OCI-LY3 (cell line): ENCODE measurements at regions not wholly inside any gene's neighbourhood (a gene's known extent, or its start where the extent isn't known, plus 50 kb on each side); places are given as distances from the start of the nearest gene placed in this dataset.

Source experiments
- CTCF ChIP-seq: fragments of 200-600, 300-600 bp; sonication (generic); IDR thresholded peaks from 2 replicates; pipeline ENCODE4 v1.5.1; 2014; ENCODE audit warnings: antibody characterized with exemption, low read length, low read depth
- EZH2phosphoT487 ChIP-seq: fragments of 200-600 bp; shearing (Covaris generic); IDR thresholded peaks from 2 replicates; pipeline ENCODE4 v1.6.1; 2018; ENCODE audit warnings: antibody characterized with exemption, mixed run types, low read depth

- TF ChIP-seq CTCF = no peak
- TF ChIP-seq EZH2phosphoT487 = no peak
Measured at GRCh38 chr1:212157252-212157651, 121.7 kb downstream of the DTL start.
